ENCODE measurements at regions not wholly inside any gene's neighbourhood (a gene's known extent, or its start where the extent isn't known, plus 50 kb on each side); places are given as distances from the start of the nearest gene placed in this dataset.

DNA sequence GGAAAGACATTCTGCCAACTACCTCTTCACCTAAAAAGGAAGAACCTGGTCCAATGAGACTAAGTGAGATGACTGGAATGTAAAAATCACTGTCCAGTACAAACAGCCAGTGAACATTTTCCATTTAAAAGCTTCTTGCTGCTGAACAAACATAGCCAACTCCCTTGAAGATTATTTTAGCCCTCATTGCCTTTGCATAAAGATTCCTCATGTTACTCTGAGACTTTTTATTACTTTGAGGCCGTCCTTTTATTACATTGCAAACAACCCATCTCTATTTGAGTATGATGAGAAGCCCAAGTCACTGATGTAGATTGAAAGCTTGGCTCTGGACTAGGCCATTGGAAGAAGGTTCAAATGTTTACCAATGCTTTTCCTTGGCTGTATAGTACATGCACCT is 649.8 kb downstream of the CETN3 start:
- TF ChIP-seq POLR2AphosphoS5 (IDR thresholded peaks at IDR 0.05; ENCODE audit: low read depth, low read length) (no peak), KDM1A (IDR thresholded peaks at IDR 0.05; ENCODE audit: borderline replicate concordance, low read length) (no peak), EP300 (IDR thresholded peaks at IDR 0.05; ENCODE audit: borderline replicate concordance in 1 of 2, low read depth in 2 of 2, low read length in 2 of 2) (no peak), BRCA1 (IDR thresholded peaks at IDR 0.05; ENCODE audit: low read depth, low read length) (no peak), SUZ12 (IDR thresholded peaks at IDR 0.05; ENCODE audit: low read length) (no peak), MAFK (IDR thresholded peaks at IDR 0.05; ENCODE audit: low read depth, low read length) (no peak), HDAC2 (IDR thresholded peaks at IDR 0.05; ENCODE audit: borderline replicate concordance in 1 of 2, low read depth in 2 of 2, low read length in 2 of 2) (no peak)
- TF ChIP-seq, protein P1, sequence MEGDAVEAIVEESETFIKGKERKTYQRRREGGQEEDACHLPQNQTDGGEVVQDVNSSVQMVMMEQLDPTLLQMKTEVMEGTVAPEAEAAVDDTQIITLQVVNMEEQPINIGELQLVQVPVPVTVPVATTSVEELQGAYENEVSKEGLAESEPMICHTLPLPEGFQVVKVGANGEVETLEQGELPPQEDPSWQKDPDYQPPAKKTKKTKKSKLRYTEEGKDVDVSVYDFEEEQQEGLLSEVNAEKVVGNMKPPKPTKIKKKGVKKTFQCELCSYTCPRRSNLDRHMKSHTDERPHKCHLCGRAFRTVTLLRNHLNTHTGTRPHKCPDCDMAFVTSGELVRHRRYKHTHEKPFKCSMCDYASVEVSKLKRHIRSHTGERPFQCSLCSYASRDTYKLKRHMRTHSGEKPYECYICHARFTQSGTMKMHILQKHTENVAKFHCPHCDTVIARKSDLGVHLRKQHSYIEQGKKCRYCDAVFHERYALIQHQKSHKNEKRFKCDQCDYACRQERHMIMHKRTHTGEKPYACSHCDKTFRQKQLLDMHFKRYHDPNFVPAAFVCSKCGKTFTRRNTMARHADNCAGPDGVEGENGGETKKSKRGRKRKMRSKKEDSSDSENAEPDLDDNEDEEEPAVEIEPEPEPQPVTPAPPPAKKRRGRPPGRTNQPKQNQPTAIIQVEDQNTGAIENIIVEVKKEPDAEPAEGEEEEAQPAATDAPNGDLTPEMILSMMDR (IDR thresholded peaks at IDR 0.05; ENCODE audit: control extremely low read depth in 1 of 3, insufficient read depth in 1 of 3, low read depth in 1 of 3, low read length in 3 of 3): no peak
- TF ChIP-seq, protein P2, sequence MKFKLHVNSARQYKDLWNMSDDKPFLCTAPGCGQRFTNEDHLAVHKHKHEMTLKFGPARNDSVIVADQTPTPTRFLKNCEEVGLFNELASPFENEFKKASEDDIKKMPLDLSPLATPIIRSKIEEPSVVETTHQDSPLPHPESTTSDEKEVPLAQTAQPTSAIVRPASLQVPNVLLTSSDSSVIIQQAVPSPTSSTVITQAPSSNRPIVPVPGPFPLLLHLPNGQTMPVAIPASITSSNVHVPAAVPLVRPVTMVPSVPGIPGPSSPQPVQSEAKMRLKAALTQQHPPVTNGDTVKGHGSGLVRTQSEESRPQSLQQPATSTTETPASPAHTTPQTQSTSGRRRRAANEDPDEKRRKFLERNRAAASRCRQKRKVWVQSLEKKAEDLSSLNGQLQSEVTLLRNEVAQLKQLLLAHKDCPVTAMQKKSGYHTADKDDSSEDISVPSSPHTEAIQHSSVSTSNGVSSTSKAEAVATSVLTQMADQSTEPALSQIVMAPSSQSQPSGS (IDR thresholded peaks at IDR 0.05; ENCODE audit: low read length): no peak
